CD14-positive monocyte (primary cell): ENCODE measurements at regions not wholly inside any gene's neighbourhood (a gene's known extent, or its start where the extent isn't known, plus 50 kb on each side); places are given as distances from the start of the nearest gene placed in this dataset.

Source experiments
- DNase-seq, 3 donors: peaks; one replicate each; pipeline ENCODE4 v3.0.0-alpha.2; 2011 to 2022
- H2AFZ ChIP-seq: 2 replicates; pipeline ENCODE4 v1.6.0; 2012; ENCODE audit warnings: mild to moderate bottlenecking, low read depth, low read length, inconsistent platforms; ENCODE audit not compliant: insufficient read depth, poor library complexity, severe bottlenecking
- H3K27ac ChIP-seq, 2 donors: 1 replicate in 1 of 2; 2 replicates in 1 of 2; pipeline ENCODE4 v1.5.1; 2012 to 2013; ENCODE audit warnings: low read length in 2 of 2, control low read depth in 1 of 2, inconsistent platforms in 1 of 2, low read depth in 1 of 2, mild to moderate bottlenecking in 1 of 2
- H3K27me3 ChIP-seq, 2 donors: one replicate each; pipeline versions ENCODE4 v1.6.0 to v1.6.1; 2011 to 2013; ENCODE audit warnings: low read length in 2 of 2; ENCODE audit not compliant: control insufficient read depth in 2 of 2, insufficient read depth in 2 of 2
- H3K36me3 ChIP-seq, 2 donors: replicated peaks in 1 of 2; 1 replicate in 1 of 2; 2 replicates in 1 of 2; pipeline versions ENCODE4 v1.5.1 to v1.6.1; 2012 to 2013; ENCODE audit warnings: low read length in 2 of 2, control low read depth in 1 of 2, inconsistent platforms in 1 of 2, mild to moderate bottlenecking in 1 of 2; ENCODE audit not compliant: insufficient read depth in 2 of 2, control insufficient read depth in 1 of 2
- H3K4me1 ChIP-seq, 2 donors: 1 replicate in 1 of 2; 2 replicates in 1 of 2; pipeline versions ENCODE4 v1.5.1 to v1.6.1; 2012 to 2013; ENCODE audit warnings: low read length in 2 of 2, control low read depth in 1 of 2, inconsistent platforms in 1 of 2, mild to moderate bottlenecking in 1 of 2, moderate library complexity in 1 of 2; ENCODE audit not compliant: insufficient read depth in 2 of 2, control insufficient read depth in 1 of 2
- H3K4me2 ChIP-seq: replicated peaks from 2 replicates; pipeline ENCODE3; 2012; ENCODE audit warnings: low read length, moderate library complexity, mild to moderate bottlenecking; ENCODE audit not compliant: poor library complexity, severe bottlenecking; ENCODE audit errors: extremely low read depth
- H3K4me3 ChIP-seq, 3 experiments: fragments of 200-600 bp in 1 of 3; sonication (generic) in 1 of 3; replicated peaks in 1 of 3; 1 replicate in 2 of 3; 2 replicates in 1 of 3; pipeline ENCODE4 v1.5.1; 2011 to 2013; ENCODE audit warnings: low read length in 3 of 3, mild to moderate bottlenecking in 3 of 3, control low read depth in 2 of 3, low read depth in 2 of 3, inconsistent platforms in 1 of 3, moderate library complexity in 1 of 3
- H3K79me2 ChIP-seq: 2 replicates; pipeline ENCODE4 v1.6.0; 2012; ENCODE audit warnings: mild to moderate bottlenecking, control low read depth, inconsistent platforms, low read length, moderate library complexity; ENCODE audit not compliant: insufficient read depth
- H3K9ac ChIP-seq: 2 replicates; pipeline ENCODE4 v1.6.0; 2017; ENCODE audit warnings: low read length, mild to moderate bottlenecking; ENCODE audit not compliant: insufficient read depth, poor library complexity, severe bottlenecking
- H3K9me3 ChIP-seq, 2 donors: replicated peaks in 1 of 2; 1 replicate in 1 of 2; 2 replicates in 1 of 2; pipeline versions ENCODE4 v1.5.1 to v1.6.1; 2012 to 2013; ENCODE audit warnings: low read length in 2 of 2, control low read depth in 1 of 2; ENCODE audit not compliant: control insufficient read depth in 1 of 2, insufficient read depth in 1 of 2
- H4K20me1 ChIP-seq: 2 replicates; pipeline ENCODE4 v1.6.0; 2012; ENCODE audit warnings: mild to moderate bottlenecking, low read length, control low read depth, moderate library complexity; ENCODE audit not compliant: insufficient read depth
- H3K27ac Mint-ChIP-seq, 7 donors: one replicate each; pipeline ENCODE4 v1.8.0; 2020; ENCODE audit warnings: mild to moderate bottlenecking in 7 of 7, mixed read lengths in 7 of 7, moderate library complexity in 6 of 7, inconsistent platforms in 2 of 7
- H3K27me3 Mint-ChIP-seq, 3 donors: one replicate each; pipeline ENCODE4 v1.8.0; 2021 to 2022; ENCODE audit warnings: low read depth in 3 of 3, mild to moderate bottlenecking in 3 of 3, mixed read lengths in 3 of 3, moderate library complexity in 3 of 3, inconsistent platforms in 1 of 3
- H3K36me3 Mint-ChIP-seq, 2 donors: one replicate each; pipeline ENCODE4 v1.8.0; 2020; ENCODE audit warnings: mixed read lengths in 2 of 2, inconsistent platforms in 1 of 2, mild to moderate bottlenecking in 1 of 2
- H3K4me1 Mint-ChIP-seq: one replicate; pipeline ENCODE4 v1.8.0; 2020; ENCODE audit warnings: mild to moderate bottlenecking, mixed read lengths
- H3K4me3 Mint-ChIP-seq, 2 donors: one replicate each; pipeline ENCODE4 v1.8.0; 2020; ENCODE audit warnings: mild to moderate bottlenecking in 2 of 2, mixed read lengths in 2 of 2, moderate library complexity in 1 of 2
- H3K9me3 Mint-ChIP-seq, 7 donors: one replicate each; pipeline ENCODE4 v1.8.0; 2020 to 2022; ENCODE audit warnings: mixed read lengths in 7 of 7, mild to moderate bottlenecking in 6 of 7, moderate library complexity in 6 of 7, inconsistent platforms in 2 of 7
- CTCF ChIP-seq: fragments of 200-600 bp; IDR thresholded peaks from one replicate; pipeline ENCODE4 v1.8.0; 2022; ENCODE audit warnings: antibody characterized with exemption, mild to moderate bottlenecking
- WGBS: methylation state at CpG from one replicate; pipeline ENCODE4 v1.1.5; 2013; ENCODE audit warnings: missing lambda C conversion rate; ENCODE audit not compliant: insufficient coverage; 5-methylcytosine and 5-hydroxymethylcytosine counted together
- intact Hi-C, 2 donors: fragments of 100-400 bp; cut with micrococcal nuclease; formaldehyde crosslinking; loops; one replicate each; pipeline versions ENCODE4 v1.15.0 to v1.15.1; 2023

GRCh38 chr14:36067428-36068187 is 108.9 kb downstream of the PTCSC3 start:
- Histone ChIP-seq H4K20me1 (no peaks in the 10 kb centered on the region), H3K9ac (no peak overlapping the region), H3K9me3 (no peaks in the 10 kb centered on the region), H3K4me2 (no peak overlapping the region), H3K4me3 (no peak overlapping the region), H3K4me1 (no peaks in the 10 kb centered on the region), H3K36me3 (no peaks in the 10 kb centered on the region), H3K27ac (no peak overlapping the region), H2AFZ (no peak overlapping the region), H3K79me2 (no peaks in the 10 kb centered on the region), H3K27me3 (no peaks in the 10 kb centered on the region)
- intact Hi-C loops = no loop called here
- Mint-ChIP-seq H3K4me1 (no peaks in the 10 kb centered on the region), H3K4me3 (no peak overlapping the region), H3K36me3 (no peaks in the 10 kb centered on the region), H3K27me3 (peaks cover 3 to 6% (median 3%) of the 10 kb centered on the region in 3 donors), H3K27ac (peak overlapping the region in 1 of 7 donors; percentile 72), H3K9me3 (peaks cover 0 to 1% (median 0%) of the 10 kb centered on the region in 7 donors)
- no peak for DNase-seq
- no peak for TF ChIP-seq CTCF
- 100% methylated on average over 1 of the region's 4 CpGs for WGBS

GRCh38 chr14:36066636-36067035 is 109.9 kb downstream of the PTCSC3 start:
- H3K79me2 ChIP-seq = no peaks in the 10 kb centered on the region
- H3K4me1 ChIP-seq = no peaks in the 10 kb centered on the region
- no peaks in the 10 kb centered on the region for H3K9me3 ChIP-seq
- no peaks in the 10 kb centered on the region for H3K36me3 ChIP-seq
- H3K4me1 Mint-ChIP-seq = no peaks in the 10 kb centered on the region
- no peak overlapping the region for H3K4me2 ChIP-seq
- intact Hi-C loops = no loop called here
- no peak for TF ChIP-seq CTCF
- H2AFZ ChIP-seq = no peak overlapping the region
- no peak for DNase-seq
- no peaks in the 10 kb centered on the region for H4K20me1 ChIP-seq
- no peak overlapping the region for H3K4me3 Mint-ChIP-seq
- WGBS = 80% methylated on average over 1 of the region's 4 CpGs
- no peaks in the 10 kb centered on the region for H3K36me3 Mint-ChIP-seq
- H3K9me3 Mint-ChIP-seq = peaks cover 0 to 1% (median 0%) of the 10 kb centered on the region in 7 donors
- H3K27me3 Mint-ChIP-seq = peaks cover 0 to 4% (median 3%) of the 10 kb centered on the region in 3 donors
- no peak overlapping the region for H3K4me3 ChIP-seq
- no peaks in the 10 kb centered on the region for H3K27me3 ChIP-seq
- H3K27ac ChIP-seq = no peak overlapping the region
- H3K9ac ChIP-seq = no peak overlapping the region
- H3K27ac Mint-ChIP-seq = no peak overlapping the region
